ENCODE measurements at regions not wholly inside any gene's neighbourhood (a gene's known extent, or its start where the extent isn't known, plus 50 kb on each side); places are given as distances from the start of the nearest gene placed in this dataset.

DNA sequence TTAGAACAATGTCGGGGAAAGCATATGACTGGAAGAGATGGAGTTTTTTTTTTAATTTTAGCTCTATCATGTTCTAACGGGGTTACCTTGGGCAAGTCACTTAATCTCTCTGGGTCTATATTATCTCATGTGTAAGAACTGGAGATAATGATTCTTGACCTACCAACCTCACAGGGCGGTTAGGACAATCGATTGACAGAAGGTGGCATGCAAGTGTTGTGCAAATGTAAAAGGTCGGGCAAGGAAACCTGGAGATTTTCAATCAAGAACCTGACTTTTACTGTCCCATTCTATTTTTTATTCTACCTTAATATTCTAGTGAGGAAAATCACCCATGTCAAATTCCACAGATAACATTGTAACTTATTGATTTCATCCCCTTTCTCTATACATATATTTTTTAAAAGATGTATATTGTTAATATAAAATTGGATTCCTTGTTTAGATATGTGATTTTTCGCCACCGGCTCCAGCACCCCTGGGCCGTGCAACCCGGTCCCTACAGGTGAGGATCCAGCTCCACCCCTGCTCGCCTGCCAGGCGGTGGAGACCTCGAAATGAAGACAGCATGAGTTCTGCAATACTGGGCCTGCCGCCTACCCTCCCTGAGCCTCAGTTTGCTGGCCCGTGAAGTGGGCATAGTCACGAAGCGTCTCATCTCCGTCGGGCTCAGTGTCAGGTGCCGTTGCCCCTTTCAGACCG is 497.6 kb upstream of the PHF14 start:
- TF ChIP-seq MXI1 (conservative IDR thresholded peaks at IDR 0.05; ENCODE audit: poor library complexity, severe bottlenecking) (no peak), POLR2AphosphoS5 (IDR thresholded peaks at IDR 0.05) (no peak), SMC3 (conservative IDR thresholded peaks at IDR 0.05; ENCODE audit: poor library complexity) (no peak), RAD21 (conservative IDR thresholded peaks at IDR 0.05) (no peak), EP300 (conservative IDR thresholded peaks at IDR 0.05; ENCODE audit: poor library complexity, severe bottlenecking) (no peak), EZH2 (IDR thresholded peaks at IDR 0.05; ENCODE audit: borderline replicate concordance, insufficient read depth, low read length, poor library complexity, severe bottlenecking) (no peak), TAF1 (IDR thresholded peaks at IDR 0.05; ENCODE audit: low read depth) (no peak)
- TF ChIP-seq, protein P1, sequence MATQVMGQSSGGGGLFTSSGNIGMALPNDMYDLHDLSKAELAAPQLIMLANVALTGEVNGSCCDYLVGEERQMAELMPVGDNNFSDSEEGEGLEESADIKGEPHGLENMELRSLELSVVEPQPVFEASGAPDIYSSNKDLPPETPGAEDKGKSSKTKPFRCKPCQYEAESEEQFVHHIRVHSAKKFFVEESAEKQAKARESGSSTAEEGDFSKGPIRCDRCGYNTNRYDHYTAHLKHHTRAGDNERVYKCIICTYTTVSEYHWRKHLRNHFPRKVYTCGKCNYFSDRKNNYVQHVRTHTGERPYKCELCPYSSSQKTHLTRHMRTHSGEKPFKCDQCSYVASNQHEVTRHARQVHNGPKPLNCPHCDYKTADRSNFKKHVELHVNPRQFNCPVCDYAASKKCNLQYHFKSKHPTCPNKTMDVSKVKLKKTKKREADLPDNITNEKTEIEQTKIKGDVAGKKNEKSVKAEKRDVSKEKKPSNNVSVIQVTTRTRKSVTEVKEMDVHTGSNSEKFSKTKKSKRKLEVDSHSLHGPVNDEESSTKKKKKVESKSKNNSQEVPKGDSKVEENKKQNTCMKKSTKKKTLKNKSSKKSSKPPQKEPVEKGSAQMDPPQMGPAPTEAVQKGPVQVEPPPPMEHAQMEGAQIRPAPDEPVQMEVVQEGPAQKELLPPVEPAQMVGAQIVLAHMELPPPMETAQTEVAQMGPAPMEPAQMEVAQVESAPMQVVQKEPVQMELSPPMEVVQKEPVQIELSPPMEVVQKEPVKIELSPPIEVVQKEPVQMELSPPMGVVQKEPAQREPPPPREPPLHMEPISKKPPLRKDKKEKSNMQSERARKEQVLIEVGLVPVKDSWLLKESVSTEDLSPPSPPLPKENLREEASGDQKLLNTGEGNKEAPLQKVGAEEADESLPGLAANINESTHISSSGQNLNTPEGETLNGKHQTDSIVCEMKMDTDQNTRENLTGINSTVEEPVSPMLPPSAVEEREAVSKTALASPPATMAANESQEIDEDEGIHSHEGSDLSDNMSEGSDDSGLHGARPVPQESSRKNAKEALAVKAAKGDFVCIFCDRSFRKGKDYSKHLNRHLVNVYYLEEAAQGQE (IDR thresholded peaks at IDR 0.05; ENCODE audit: borderline replicate concordance), result no peak
- TF ChIP-seq, protein P2, sequence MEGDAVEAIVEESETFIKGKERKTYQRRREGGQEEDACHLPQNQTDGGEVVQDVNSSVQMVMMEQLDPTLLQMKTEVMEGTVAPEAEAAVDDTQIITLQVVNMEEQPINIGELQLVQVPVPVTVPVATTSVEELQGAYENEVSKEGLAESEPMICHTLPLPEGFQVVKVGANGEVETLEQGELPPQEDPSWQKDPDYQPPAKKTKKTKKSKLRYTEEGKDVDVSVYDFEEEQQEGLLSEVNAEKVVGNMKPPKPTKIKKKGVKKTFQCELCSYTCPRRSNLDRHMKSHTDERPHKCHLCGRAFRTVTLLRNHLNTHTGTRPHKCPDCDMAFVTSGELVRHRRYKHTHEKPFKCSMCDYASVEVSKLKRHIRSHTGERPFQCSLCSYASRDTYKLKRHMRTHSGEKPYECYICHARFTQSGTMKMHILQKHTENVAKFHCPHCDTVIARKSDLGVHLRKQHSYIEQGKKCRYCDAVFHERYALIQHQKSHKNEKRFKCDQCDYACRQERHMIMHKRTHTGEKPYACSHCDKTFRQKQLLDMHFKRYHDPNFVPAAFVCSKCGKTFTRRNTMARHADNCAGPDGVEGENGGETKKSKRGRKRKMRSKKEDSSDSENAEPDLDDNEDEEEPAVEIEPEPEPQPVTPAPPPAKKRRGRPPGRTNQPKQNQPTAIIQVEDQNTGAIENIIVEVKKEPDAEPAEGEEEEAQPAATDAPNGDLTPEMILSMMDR (IDR thresholded peaks at IDR 0.05; ENCODE audit: poor library complexity, severe bottlenecking), result no peak
- H3K27ac ChIP-seq (ENCODE audit: low read length), result no peak overlapping the region
- H3K9me3 ChIP-seq (ENCODE audit: low read length), result no peaks in the 10 kb centered on the region
- no peaks in the 10 kb centered on the region for H3K79me2 ChIP-seq (replicated peaks; ENCODE audit: insufficient read depth, low read length)
- H3K9me2 ChIP-seq (ENCODE audit: insufficient read depth, low read length), result no peaks in the 10 kb centered on the region
- H3K9ac ChIP-seq (ENCODE audit: low read length), result no peak overlapping the region
- no peaks in the 10 kb centered on the region for H3F3A ChIP-seq (ENCODE audit: insufficient read depth, low read length, poor library complexity, severe bottlenecking)
- H4K20me1 ChIP-seq (ENCODE audit: insufficient read depth), result no peaks in the 10 kb centered on the region
- H3K4me2 ChIP-seq (ENCODE audit: low read length), result no peak overlapping the region
- no peaks in the 10 kb centered on the region for H3K27me3 ChIP-seq (ENCODE audit: insufficient read depth, low read depth, low read length)
- H3K4me3 ChIP-seq (ENCODE audit: low read length), result no peak overlapping the region
- no peak overlapping the region for H2AFZ ChIP-seq (ENCODE audit: low read depth, low read length)
- no peaks in the 10 kb centered on the region for H3K36me3 ChIP-seq (ENCODE audit: insufficient read depth, low read length)

GRCh38 chr7:10476642-10477041 is 497.0 kb upstream of the PHF14 start:
- no peak overlapping the region for H3K4me2 ChIP-seq (ENCODE audit: low read length)
- H3K79me2 ChIP-seq (replicated peaks; ENCODE audit: insufficient read depth, low read length), result no peaks in the 10 kb centered on the region
- no peaks in the 10 kb centered on the region for H3F3A ChIP-seq (ENCODE audit: insufficient read depth, low read length, poor library complexity, severe bottlenecking)
- no peaks in the 10 kb centered on the region for H3K9me2 ChIP-seq (ENCODE audit: insufficient read depth, low read length)
- no peak overlapping the region for H3K4me3 ChIP-seq (ENCODE audit: low read length)
- H3K9ac ChIP-seq (ENCODE audit: low read length), result no peak overlapping the region
- no peaks in the 10 kb centered on the region for H3K9me3 ChIP-seq (ENCODE audit: low read length)
- H3K36me3 ChIP-seq (ENCODE audit: insufficient read depth, low read length), result no peaks in the 10 kb centered on the region
- no peak overlapping the region for H3K27ac ChIP-seq (ENCODE audit: low read length)
- TF ChIP-seq TAF1 (IDR thresholded peaks at IDR 0.05; ENCODE audit: low read depth) (no peak), EP300 (conservative IDR thresholded peaks at IDR 0.05; ENCODE audit: poor library complexity, severe bottlenecking) (no peak), POLR2AphosphoS5 (IDR thresholded peaks at IDR 0.05) (no peak), RAD21 (conservative IDR thresholded peaks at IDR 0.05) (no peak), MXI1 (conservative IDR thresholded peaks at IDR 0.05; ENCODE audit: poor library complexity, severe bottlenecking) (no peak), EZH2 (IDR thresholded peaks at IDR 0.05; ENCODE audit: borderline replicate concordance, insufficient read depth, low read length, poor library complexity, severe bottlenecking) (no peak), SMC3 (conservative IDR thresholded peaks at IDR 0.05; ENCODE audit: poor library complexity) (no peak)
- TF ChIP-seq, protein P2 (IDR thresholded peaks at IDR 0.05; ENCODE audit: poor library complexity, severe bottlenecking), result no peak
- TF ChIP-seq, protein P1 (IDR thresholded peaks at IDR 0.05; ENCODE audit: borderline replicate concordance), result no peak
- H4K20me1 ChIP-seq (ENCODE audit: insufficient read depth), result no peaks in the 10 kb centered on the region
- no peaks in the 10 kb centered on the region for H3K27me3 ChIP-seq (ENCODE audit: insufficient read depth, low read depth, low read length)
- no peak overlapping the region for H2AFZ ChIP-seq (ENCODE audit: low read depth, low read length)

All from neural cell (in vitro differentiated cells).